Heart left ventricle (tissue), 16 donors: ENCODE measurements at regions not wholly inside any gene's neighbourhood (a gene's known extent, or its start where the extent isn't known, plus 50 kb on each side); places are given as distances from the start of the nearest gene placed in this dataset.

ENCODE experiments used
- ATAC-seq, 4 donors: fragments of 200-7000 bp; cut with Tn5 transposase; one replicate each; pipeline ENCODE4 v1.9.1; 2020 to 2022; ENCODE audit warnings: moderate library complexity in 4 of 4, mild to moderate bottlenecking in 3 of 4, moderate number of reproducible peaks in 1 of 4
- DNase-seq, 5 donors: peaks; one replicate each; pipeline ENCODE4 v3.0.0-alpha.2; 2020
- H3K27ac ChIP-seq, 12 donors: fragments of 200-600 bp; sonication (generic) in 4 of 12; one replicate each; pipeline versions ENCODE4 v1.5.0 to v1.8.0; 2016 to 2022; ENCODE audit warnings: mild to moderate bottlenecking in 2 of 12
- H3K27me3 ChIP-seq, 9 donors: fragments of 200-600 bp; sonication (generic) in 2 of 9; one replicate each; pipeline versions ENCODE4 v1.5.1 to v1.8.0; 2016 to 2022; ENCODE audit warnings: mild to moderate bottlenecking in 3 of 9
- H3K36me3 ChIP-seq, 9 donors: fragments of 200-600 bp; sonication (generic) in 2 of 9; one replicate each; pipeline versions ENCODE4 v1.5.0 to v1.8.0; 2018 to 2022; ENCODE audit warnings: mild to moderate bottlenecking in 2 of 9
- H3K4me1 ChIP-seq, 12 donors: fragments of 200-600 bp; sonication (generic) in 4 of 12; one replicate each; pipeline versions ENCODE4 v1.5.0 to v1.8.0; 2016 to 2022; ENCODE audit warnings: mild to moderate bottlenecking in 3 of 12
- H3K4me3 ChIP-seq, 12 donors: fragments of 200-600 bp; sonication (generic) in 4 of 12; one replicate each; pipeline versions ENCODE4 v1.5.0 to v1.8.0; 2017 to 2022; ENCODE audit warnings: mild to moderate bottlenecking in 9 of 12, moderate library complexity in 4 of 12
- H3K9me3 ChIP-seq, 12 donors: fragments of 200-600 bp; sonication (generic) in 4 of 12; one replicate each; pipeline versions ENCODE4 v1.5.0 to v1.8.0; 2016 to 2022; ENCODE audit warnings: mild to moderate bottlenecking in 1 of 12
- CTCF ChIP-seq, 12 donors: fragments of 200-600 bp; sonication (generic) in 4 of 12; IDR thresholded peaks; one replicate each; pipeline versions ENCODE4 v1.5.0 to v1.8.0; 2018 to 2022; ENCODE audit warnings: antibody characterized with exemption in 12 of 12, mild to moderate bottlenecking in 5 of 12
- POLR2A ChIP-seq, 2 donors: fragments of 450-650 bp; IDR thresholded peaks; one replicate each; pipeline ENCODE4 v1.6.1; 2017; ENCODE audit warnings: antibody characterized with exemption in 2 of 2, mild to moderate bottlenecking in 2 of 2, moderate library complexity in 2 of 2
- WGBS, 4 donors: extraction: QIAGEN DNeasy Blood & Tissue Kit in 2 of 4; methylation state at CpG; one replicate each; pipeline versions ENCODE4 v1.1.5 to v1.1.7; 2013 to 2018; 5-methylcytosine and 5-hydroxymethylcytosine counted together
- intact Hi-C, 10 donors: fragments of 100-400 bp; cut with DNase I; formaldehyde crosslinking; loops; one replicate each; pipeline versions ENCODE4 v1.11.1 to v1.14.2; 2022
- donor health status: ischemic (EF 13 %, LVEDD 7.1; RV severe dilation, severe dysfunction).
- donor health status: healthy with polysubstance abuse.
- donor health status: DM: no; HTN: yes; CAD: no.
- donor health status: DM: no; HTN: no; CAD: no.
- donor health status: ischemic (EF 25% LVEDD 6.9; RV normal size, moderate dysfunction).
- donor health status: ischemic (EF 25% LVEDD 5.7; RV mildly dilated, moderate dysfunction).
- donor health status: healthy.
- donor health status: DM: yes; HTN: yes; CAD: no.
- donor health status: ischemic (EF 35%, LVEDD 5.7; RV mildly dilated, moderate dysfunction).
- donor health status: nonischemic (EF 11% LVEDD 7.7; RV severe dilation, severe dysfunction).
- donor health status: DM: yes; HTN: yes; CAD: no.
- donor health status: PGD.
- donor health status: ischemic (EF 29% LVEDD 5.4; RV normal size, mild dysfunction).
- donor health status: nonischemic (EF 23%, LVEDD 6.1; RV moderate dilation, normal function).

GRCh38 chr10:8306685-8307364 lies 252.3 kb downstream of the GATA3 start:
- no peak overlapping the region for H3K27ac ChIP-seq
- H3K27me3 ChIP-seq: peaks cover 0 to 9% (median 0%) of the 10 kb centered on the region in 9 donors
- intact Hi-C loops: no loop called here
- H3K36me3 ChIP-seq: no peaks in the 10 kb centered on the region
- DNase-seq (no peak), ATAC-seq (no peak)
- H3K9me3 ChIP-seq: no peaks in the 10 kb centered on the region
- no peaks in the 10 kb centered on the region for H3K4me1 ChIP-seq
- no peak overlapping the region for H3K4me3 ChIP-seq
- WGBS, 4 donors: 66 to 75% (median 69%) methylated on average over 4 of the region's 4 CpGs
- no peak for TF ChIP-seq CTCF (IDR thresholded peaks at IDR 0.05)
- no peak for TF ChIP-seq POLR2A (IDR thresholded peaks at IDR 0.05)

GRCh38 chr10:8310930-8311329 lies 256.4 kb downstream of the GATA3 start:
- H3K27ac ChIP-seq: no peak overlapping the region
- no peaks in the 10 kb centered on the region for H3K36me3 ChIP-seq
- no peak overlapping the region for H3K4me3 ChIP-seq
- no peaks in the 10 kb centered on the region for H3K4me1 ChIP-seq
- H3K9me3 ChIP-seq: no peaks in the 10 kb centered on the region
- no peak for ATAC-seq
- DNase-seq: no peak
- 57 to 80% (median 63%) methylated on average over 2 of the region's 2 CpGs for WGBS, 4 donors
- H3K27me3 ChIP-seq: no peaks in the 10 kb centered on the region
- intact Hi-C loops: no loop called here
- TF ChIP-seq POLR2A (IDR thresholded peaks at IDR 0.05): no peak
- no peak for TF ChIP-seq CTCF (IDR thresholded peaks at IDR 0.05)

- TF ChIP-seq CTCF (IDR thresholded peaks at IDR 0.05): no peak
- no peak for TF ChIP-seq POLR2A (IDR thresholded peaks at IDR 0.05)
- Histone ChIP-seq H3K36me3 (no peaks in the 10 kb centered on the region), H3K4me1 (no peaks in the 10 kb centered on the region), H3K27ac (no peak overlapping the region), H3K4me3 (no peak overlapping the region), H3K27me3 (no peaks in the 10 kb centered on the region), H3K9me3 (no peaks in the 10 kb centered on the region)
- 72 to 82% (median 73%) methylated on average over 2 of the region's 2 CpGs for WGBS, 4 donors
- intact Hi-C loops: no loop called here
- no peak for ATAC-seq
- no peak for DNase-seq
Measured at GRCh38 chr10:8311526-8312070, 257.1 kb downstream of the GATA3 start.

GRCh38 chr10:8312079-8312478 lies 257.6 kb downstream of the GATA3 start:
- TF ChIP-seq POLR2A (IDR thresholded peaks at IDR 0.05) (no peak), CTCF (IDR thresholded peaks at IDR 0.05) (no peak)
- no peak overlapping the region for H3K4me3 ChIP-seq
- ATAC-seq (no peak), DNase-seq (no peak)
- no peaks in the 10 kb centered on the region for H3K27me3 ChIP-seq
- H3K4me1 ChIP-seq: no peaks in the 10 kb centered on the region
- H3K27ac ChIP-seq: no peak overlapping the region
- H3K9me3 ChIP-seq: no peaks in the 10 kb centered on the region
- WGBS, 4 donors: 60 to 73% (median 70%) methylated on average over 3 of the region's 3 CpGs
- no peaks in the 10 kb centered on the region for H3K36me3 ChIP-seq
- intact Hi-C loops: no loop called here
